IMR-90 (cell line): ENCODE measurements at regions not wholly inside any gene's neighbourhood (a gene's known extent, or its start where the extent isn't known, plus 50 kb on each side); places are given as distances from the start of the nearest gene placed in this dataset.

Experiments
- BHLHE40 ChIP-seq: fragments of 150-350 bp; IDR thresholded peaks from 2 replicates; pipeline ENCODE4 v1.6.1; 2016; ENCODE audit warnings: mild to moderate bottlenecking, low read depth, low read length
- CEBPB ChIP-seq: IDR thresholded peaks from 2 replicates; pipeline ENCODE4 v1.6.1; 2012; ENCODE audit warnings: low read depth, low read length, improper control_type of control experiment
- CTCF ChIP-seq: conservative IDR thresholded peaks from 2 replicates; pipeline ENCODE4 v1.5.1; 2012; ENCODE audit warnings: mild to moderate bottlenecking, low read depth, low read length, improper control_type of control experiment
- FOS ChIP-seq: fragments of 150-350 bp; IDR thresholded peaks from 2 replicates; pipeline ENCODE4 v1.6.1; 2016; ENCODE audit warnings: low read depth, low read length
- MAZ ChIP-seq: IDR thresholded peaks from 2 replicates; pipeline ENCODE4 v1.6.1; 2012; ENCODE audit warnings: low read depth, mild to moderate bottlenecking, low read length, improper control_type of control experiment, moderate library complexity, borderline replicate concordance
- POLR2A ChIP-seq: IDR thresholded peaks from 2 replicates; pipeline ENCODE4 v1.6.1; 2012; ENCODE audit warnings: mild to moderate bottlenecking, low read depth, low read length
- RAD21 ChIP-seq: IDR thresholded peaks from 2 replicates; pipeline ENCODE4 v1.6.1; 2012; ENCODE audit warnings: low read length, improper control_type of control experiment
- RFX5 ChIP-seq: IDR thresholded peaks from 2 replicates; pipeline ENCODE4 v1.8.0; 2012; ENCODE audit warnings: low read depth, mild to moderate bottlenecking, low read length, moderate library complexity
- USF2 ChIP-seq: fragments of 150-350 bp; IDR thresholded peaks from 2 replicates; pipeline ENCODE4 v1.6.1; 2017; ENCODE audit warnings: mild to moderate bottlenecking, antibody characterized with exemption, low read length, low read depth

GRCh38 chr16:48011466-48011865 is 144.3 kb downstream of the ABCC12 start:
- no peak for TF ChIP-seq POLR2A
- TF ChIP-seq CTCF = no peak
- TF ChIP-seq CEBPB = no peak
- no peak for TF ChIP-seq USF2
- TF ChIP-seq BHLHE40 = no peak
- TF ChIP-seq FOS = no peak
- TF ChIP-seq RAD21 = no peak
- TF ChIP-seq MAZ = no peak
- TF ChIP-seq RFX5 = no peak
